Brain pericyte (primary cell): ENCODE measurements at regions not wholly inside any gene's neighbourhood (a gene's known extent, or its start where the extent isn't known, plus 50 kb on each side); places are given as distances from the start of the nearest gene placed in this dataset.

Experiments used
- DNase-seq: peaks from one replicate; pipeline ENCODE4 v3.0.0-alpha.2; 2012; ENCODE audit warnings: low read depth, low spot score

- no peak for DNase-seq
Measured at GRCh38 chr6:91476000-91476399, 889.1 kb upstream of the MAP3K7 start.

GRCh38 chr6:91465393-91465792 lies 878.5 kb upstream of the MAP3K7 start:
- no peak for DNase-seq

- no peak for DNase-seq
Measured at GRCh38 chr6:91464718-91465117, 877.8 kb upstream of the MAP3K7 start.

GRCh38 chr6:91464201-91464600 lies 877.3 kb upstream of the MAP3K7 start:
- no peak for DNase-seq

- no peak for DNase-seq
Measured at GRCh38 chr6:91462241-91462640, 875.4 kb upstream of the MAP3K7 start.

DNA sequence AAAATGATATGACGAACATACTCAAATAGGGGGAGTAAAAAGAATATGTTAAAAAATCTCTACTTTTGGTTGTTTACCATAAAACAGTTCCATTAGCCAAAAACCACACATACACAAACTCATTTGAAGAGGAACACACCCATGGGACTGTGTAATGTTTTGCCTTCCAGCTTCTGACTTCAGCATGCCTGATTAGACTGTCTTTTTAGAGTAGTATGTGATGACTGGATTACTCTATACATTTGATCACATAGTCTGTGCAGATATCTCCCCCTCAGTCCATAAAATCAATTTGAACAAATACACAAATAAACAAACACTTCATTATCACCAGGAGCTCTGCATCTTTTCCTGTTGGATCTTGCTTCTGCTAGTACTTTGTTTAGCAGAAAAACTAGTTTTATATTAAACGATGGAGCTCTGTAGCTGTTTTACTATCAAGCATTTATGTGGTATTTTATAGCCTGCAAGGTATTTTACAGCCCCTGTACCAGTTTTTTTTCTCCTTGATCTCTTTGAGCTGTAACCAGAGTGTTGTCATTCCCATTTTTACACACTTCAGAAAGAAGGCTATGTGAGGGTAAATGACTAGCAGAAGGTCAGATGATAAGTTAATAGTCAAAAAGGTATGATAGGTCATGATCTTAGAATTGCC lies 866.5 kb upstream of the MAP3K7 start:
- no peak for DNase-seq

- DNase-seq, result no peak
Measured at GRCh38 chr6:91449539-91449938, 862.7 kb upstream of the MAP3K7 start.

GRCh38 chr6:91447530-91448254 lies 860.8 kb upstream of the MAP3K7 start:
- no peak for DNase-seq

DNA sequence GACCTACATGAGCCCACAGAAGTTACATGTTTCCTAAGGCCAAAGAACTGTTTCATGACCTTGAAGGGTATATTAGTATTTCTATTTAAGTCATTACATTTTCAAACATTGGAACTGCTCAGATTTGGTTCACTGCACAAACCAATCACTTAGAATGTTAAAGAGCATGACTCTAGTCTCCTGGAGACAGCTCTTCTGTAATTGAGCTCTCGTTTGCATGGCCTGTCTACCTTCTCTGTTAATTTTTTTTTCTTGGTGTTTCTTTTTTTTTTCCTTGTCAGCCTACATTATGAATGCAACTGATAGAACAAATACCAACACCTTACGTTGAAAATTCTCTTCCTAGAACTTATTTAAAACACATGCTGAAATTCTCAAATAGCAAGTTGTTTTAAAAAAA lies 860.2 kb upstream of the MAP3K7 start:
- DNase-seq, result no peak

- DNase-seq, result no peak
Measured at GRCh38 chr6:91443405-91443804, 856.5 kb upstream of the MAP3K7 start.

- no peak for DNase-seq
Measured at GRCh38 chr6:91442342-91442741, 855.5 kb upstream of the MAP3K7 start.

DNA sequence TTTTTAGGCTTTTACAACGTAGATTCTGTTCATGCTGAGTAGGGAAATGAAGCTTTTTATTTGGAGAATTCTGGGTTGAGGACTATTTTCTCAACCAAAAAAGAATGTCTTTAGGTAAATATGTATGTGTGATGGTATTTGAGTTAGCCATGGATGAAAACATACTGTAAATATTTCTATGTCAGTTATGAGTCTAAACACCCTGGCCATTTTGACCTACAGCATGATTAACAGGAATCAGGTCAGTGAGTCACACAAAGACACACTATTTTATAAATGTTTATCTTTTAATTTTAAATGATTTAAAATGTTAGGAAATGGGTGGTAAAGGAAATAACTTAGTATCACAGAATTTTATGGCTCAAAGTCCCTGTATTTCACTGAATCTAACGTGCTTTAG lies 851.7 kb upstream of the MAP3K7 start:
- DNase-seq, result no peak

DNA sequence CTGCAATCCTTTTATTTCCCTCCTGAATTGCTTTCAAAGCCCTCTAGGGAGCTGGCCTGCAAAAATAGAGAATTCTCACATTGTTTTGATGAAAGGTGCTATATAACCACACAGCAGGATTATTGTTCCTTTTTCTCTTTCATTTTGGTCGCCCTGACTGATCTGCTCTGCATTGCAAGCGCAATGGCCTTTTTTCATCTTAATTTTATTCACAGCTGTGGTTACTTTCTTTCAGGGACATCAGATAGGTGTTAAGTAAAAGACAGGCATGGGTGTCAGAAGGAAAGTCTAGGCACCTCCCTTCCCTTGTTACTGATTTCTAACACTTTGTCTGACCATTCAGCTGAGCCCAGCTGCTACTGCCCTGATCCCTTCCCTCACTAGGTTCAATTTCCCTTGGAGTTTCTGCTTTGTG lies 850.5 kb upstream of the MAP3K7 start:
- DNase-seq, result no peak

DNA sequence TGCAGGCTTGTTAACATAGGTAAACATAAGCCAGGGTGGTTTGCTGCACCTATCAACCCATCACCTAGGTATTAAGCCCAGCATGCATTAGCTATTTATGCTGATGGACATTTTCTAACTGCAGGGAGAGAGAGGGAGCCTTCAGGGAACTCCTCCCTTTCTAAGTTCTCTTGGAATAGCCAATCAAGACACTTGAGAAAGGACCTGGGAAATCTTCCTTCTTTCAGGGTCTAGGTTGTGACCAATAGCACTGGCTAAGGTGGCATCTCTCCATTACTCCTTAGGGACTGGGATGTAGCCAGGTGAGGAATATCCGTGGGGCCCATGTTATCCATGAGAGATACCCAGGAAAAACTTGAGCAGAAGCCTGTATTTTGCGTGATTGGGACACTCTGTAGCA lies 849.6 kb upstream of the MAP3K7 start:
- no peak for DNase-seq

GRCh38 chr6:91435630-91436029 lies 848.8 kb upstream of the MAP3K7 start:
- no peak for DNase-seq

DNA sequence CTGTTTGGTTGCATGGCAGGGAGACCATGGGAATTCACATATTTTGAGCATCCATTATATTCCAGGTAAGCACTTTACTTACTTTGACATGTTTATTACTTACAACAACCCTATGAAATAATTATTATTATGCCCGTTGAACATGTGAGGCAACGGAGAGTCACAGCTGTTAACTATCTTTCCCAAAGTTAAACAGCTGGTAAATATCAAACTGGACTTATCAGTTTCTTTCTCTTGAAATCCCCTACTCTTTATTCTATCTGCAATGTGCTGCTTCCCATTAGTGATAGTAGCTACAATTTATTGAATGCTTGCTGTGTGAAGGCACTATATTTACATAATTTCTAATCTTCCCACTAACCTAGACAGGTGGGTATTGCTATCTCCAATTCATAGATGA lies 847.7 kb upstream of the MAP3K7 start:
- no peak for DNase-seq

DNA sequence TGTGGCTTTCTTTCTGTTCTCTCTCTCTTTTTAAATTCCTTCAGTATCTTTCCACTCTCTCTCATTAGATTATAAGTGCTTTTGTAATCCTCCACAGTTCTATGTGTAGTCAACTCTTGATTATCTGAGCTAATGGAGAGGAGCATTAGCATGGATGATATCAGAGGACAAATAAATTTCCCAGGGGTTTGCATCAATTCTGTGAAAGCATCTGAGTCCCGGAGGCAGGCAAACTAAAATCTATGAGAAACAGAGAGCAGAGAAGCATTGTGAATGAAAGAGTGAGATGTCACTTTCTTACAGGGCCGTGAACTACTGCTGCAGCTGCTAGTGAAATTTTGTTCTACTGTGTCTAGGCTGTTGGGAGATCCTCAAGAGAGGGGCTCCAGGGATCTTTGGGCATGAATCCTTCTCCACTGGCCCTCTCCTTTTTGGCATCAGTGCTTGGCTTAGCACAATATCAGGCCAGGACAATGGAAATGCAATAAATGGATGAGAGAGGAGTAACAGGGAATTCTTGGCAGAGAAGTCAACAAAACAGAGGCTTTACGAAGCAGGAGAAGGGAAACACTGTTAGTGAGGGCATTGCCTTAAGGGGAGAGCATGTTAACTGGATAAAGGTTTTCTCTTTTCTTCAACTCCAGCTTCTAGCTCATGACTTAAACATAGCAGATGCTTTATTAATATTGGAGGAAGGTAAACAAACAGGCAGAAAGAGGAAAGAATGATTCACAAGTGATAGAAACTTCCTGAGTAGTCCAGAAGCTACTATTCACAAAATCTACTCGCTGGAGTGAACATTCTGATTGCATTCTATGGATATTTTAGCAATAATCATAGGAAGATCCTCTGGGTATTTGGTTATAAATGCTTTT lies 847.0 kb upstream of the MAP3K7 start:
- DNase-seq, result no peak

DNA sequence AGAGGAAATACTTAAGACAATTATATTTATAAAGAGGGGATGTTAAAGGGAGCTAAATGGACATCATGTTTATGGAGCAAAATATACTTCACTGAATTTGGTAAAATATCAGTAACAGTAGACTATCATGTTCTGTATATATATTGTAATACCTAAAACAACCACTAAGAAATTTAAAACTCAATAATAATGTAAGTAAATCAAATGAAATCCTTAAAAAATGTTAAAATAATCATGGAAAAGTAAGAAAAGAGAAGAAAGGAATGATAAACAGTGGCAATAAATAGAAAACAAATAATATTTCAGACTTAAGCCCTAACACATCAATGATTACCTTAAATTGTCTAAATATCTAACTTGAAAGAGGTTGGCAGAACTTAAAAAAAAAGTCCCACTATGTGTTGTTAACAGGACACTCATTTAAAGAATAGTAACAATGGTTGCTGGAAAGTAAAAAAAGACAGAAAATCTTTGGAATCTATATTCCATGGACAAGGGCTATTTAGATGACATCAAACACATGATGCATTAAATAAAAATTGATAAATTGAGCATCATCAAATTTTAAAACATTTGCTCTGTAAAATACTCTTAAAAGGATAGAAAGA lies 842.2 kb upstream of the MAP3K7 start:
- no peak for DNase-seq

DNA sequence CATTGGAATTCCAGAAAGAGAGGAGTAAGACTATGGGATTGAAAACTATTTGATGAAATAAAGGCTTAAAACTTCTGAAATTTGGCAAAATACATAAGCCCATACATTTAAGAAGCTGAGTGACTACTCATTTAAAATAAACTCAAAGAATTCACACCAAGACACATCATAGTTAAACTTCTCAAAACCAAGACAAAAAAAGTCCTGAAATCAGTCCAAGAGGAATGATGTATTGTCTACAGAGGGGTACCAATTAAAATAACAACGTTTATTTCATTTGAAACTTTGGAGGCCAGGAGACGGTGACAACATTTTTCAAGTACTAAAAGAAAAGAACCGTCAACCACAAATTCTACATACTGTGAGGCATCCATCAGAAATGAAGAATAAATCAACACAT lies 841.4 kb upstream of the MAP3K7 start:
- DNase-seq, result no peak

DNA sequence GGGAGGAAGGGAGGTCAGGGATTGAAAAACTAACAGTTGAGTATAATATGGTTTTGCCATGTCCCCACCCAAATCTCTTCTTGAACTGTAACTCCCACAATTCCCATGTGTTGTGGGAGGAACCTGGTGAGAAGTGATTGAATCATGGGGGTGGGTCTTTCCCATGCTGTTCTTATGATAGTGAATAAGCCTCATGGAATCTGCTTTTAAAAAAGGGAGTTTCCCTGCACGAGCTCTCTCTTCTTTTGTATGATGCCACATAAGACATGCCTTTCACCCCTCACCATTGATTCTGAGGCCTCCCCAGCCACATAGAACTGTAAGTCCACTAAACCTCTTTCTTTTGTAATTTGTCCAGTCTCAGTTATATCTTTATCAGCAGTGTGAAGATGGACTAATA lies 833.4 kb upstream of the MAP3K7 start:
- DNase-seq, result no peak

- DNase-seq, result no peak
Measured at GRCh38 chr6:91415031-91415605, 828.2 kb upstream of the MAP3K7 start.

DNA sequence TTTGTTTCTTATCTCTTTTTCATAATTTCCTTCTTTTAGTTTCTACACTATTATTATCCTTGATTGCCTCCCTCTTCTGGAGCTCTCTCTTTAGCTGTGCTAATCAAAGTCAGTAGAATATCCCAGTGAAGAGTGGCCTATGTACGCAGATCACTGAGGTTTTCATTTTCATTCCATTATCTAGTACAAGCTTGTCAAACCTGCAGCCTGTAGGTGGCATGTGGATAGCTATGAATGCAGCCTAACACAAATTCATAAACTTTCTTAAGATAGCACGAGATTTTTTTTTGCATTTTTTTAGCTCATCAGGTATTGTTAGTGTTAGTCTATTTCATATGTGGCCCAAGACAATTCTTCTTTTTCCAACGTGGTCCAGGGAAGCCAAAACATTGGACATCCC lies 825.7 kb upstream of the MAP3K7 start:
- no peak for DNase-seq
